GM12891 (cell line): ENCODE measurements at regions not wholly inside any gene's neighbourhood (a gene's known extent, or its start where the extent isn't known, plus 50 kb on each side); places are given as distances from the start of the nearest gene placed in this dataset.

Experiments used
- POLR2A ChIP-seq: IDR thresholded peaks from 2 replicates; pipeline ENCODE4 v1.6.1; 2011; ENCODE audit warnings: low read depth, low read length, control low read depth
- POLR2AphosphoS5 ChIP-seq: IDR thresholded peaks from 2 replicates; pipeline ENCODE4 v1.6.1; 2011; ENCODE audit warnings: low read depth, low read length, control low read depth
- SPI1 ChIP-seq: IDR thresholded peaks from 2 replicates; pipeline ENCODE4 v1.6.1; 2011; ENCODE audit warnings: low read depth, low read length, control low read depth
- TAF1 ChIP-seq: IDR thresholded peaks from 2 replicates; pipeline ENCODE4 v1.6.1; 2011; ENCODE audit warnings: low read depth, low read length, control low read depth

GRCh38 chrX:137930533-137930932 lies 364.6 kb downstream of the ZIC3 start:
- TF ChIP-seq POLR2A (no peak), TAF1 (no peak), POLR2AphosphoS5 (no peak), SPI1 (no peak)
